Tibial nerve (tissue), 4 donors: ENCODE measurements at regions not wholly inside any gene's neighbourhood (a gene's known extent, or its start where the extent isn't known, plus 50 kb on each side); places are given as distances from the start of the nearest gene placed in this dataset.

Source experiments
- DNase-seq, 2 donors: peaks; one replicate each; pipeline ENCODE4 v3.0.0-alpha.2; 2019; ENCODE audit warnings: low spot score in 2 of 2
- H3K27ac ChIP-seq, 4 donors: fragments of 200-600 bp; sonication (generic) in 3 of 4; one replicate each; pipeline ENCODE4 v1.5.1; 2017 to 2019; ENCODE audit warnings: mild to moderate bottlenecking in 1 of 4
- H3K27me3 ChIP-seq, 2 donors: fragments of 200-600 bp; sonication (generic) in 1 of 2; one replicate each; pipeline versions ENCODE4 v1.5.1 to v1.6.0; 2017 to 2019
- H3K36me3 ChIP-seq, 3 donors: fragments of 200-600 bp; sonication (generic); one replicate each; pipeline ENCODE4 v1.5.1; 2018 to 2019
- H3K4me1 ChIP-seq, 4 donors: fragments of 200-600 bp; sonication (generic) in 3 of 4; one replicate each; pipeline ENCODE4 v1.5.1; 2017 to 2019
- H3K4me3 ChIP-seq, 4 donors: fragments of 200-600 bp; sonication (generic) in 3 of 4; one replicate each; pipeline ENCODE4 v1.5.1; 2017 to 2019; ENCODE audit warnings: mild to moderate bottlenecking in 1 of 4, moderate library complexity in 1 of 4
- H3K9me3 ChIP-seq, 4 donors: fragments of 200-600 bp; sonication (generic) in 3 of 4; one replicate each; pipeline ENCODE4 v1.5.1; 2017 to 2019
- EP300 ChIP-seq, 2 donors: sonication (generic); formaldehyde crosslinking; IDR thresholded peaks; one replicate each; pipeline ENCODE4 v1.6.1; 2017; ENCODE audit warnings: antibody characterized with exemption in 2 of 2, mild to moderate bottlenecking in 1 of 2
- POLR2A ChIP-seq, 2 donors: fragments of 450-650 bp; IDR thresholded peaks; one replicate each; pipeline ENCODE4 v1.6.1; 2017; ENCODE audit warnings: antibody characterized with exemption in 2 of 2, mild to moderate bottlenecking in 2 of 2, moderate library complexity in 2 of 2
- WGBS, 2 donors: methylation state at CpG; one replicate each; pipeline ENCODE4 v1.1.5; 2018; 5-methylcytosine and 5-hydroxymethylcytosine counted together
- TF ChIP-seq, protein P1 (sequence below), 5 experiments: fragments of 200-600 bp in 3 of 5; fragments of 450-650 bp in 2 of 5; sonication (generic) in 3 of 5; IDR thresholded peaks; one replicate each; pipeline ENCODE4 v1.5.1; 2016 to 2019; ENCODE audit warnings: antibody characterized with exemption in 5 of 5, mild to moderate bottlenecking in 3 of 5, moderate library complexity in 2 of 5

DNA sequence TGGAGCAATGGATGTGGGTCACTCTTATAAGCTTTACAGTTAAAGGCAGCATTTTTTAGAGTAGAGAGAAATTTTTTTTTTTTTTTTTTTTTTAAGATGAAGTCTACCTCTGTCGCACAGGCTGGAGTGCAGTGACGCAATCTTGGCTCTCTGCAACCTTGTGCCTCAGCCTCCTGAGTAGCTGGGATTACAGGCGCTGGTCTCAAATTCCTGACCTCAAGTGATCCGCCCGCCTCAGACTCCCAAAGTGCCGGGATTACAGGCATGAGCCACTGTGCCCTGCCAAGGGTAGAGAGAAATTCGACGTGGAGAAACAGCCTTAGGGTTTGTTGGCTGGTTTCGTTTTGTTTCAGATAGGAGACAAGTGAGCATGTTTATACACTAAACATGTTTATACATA, 594.2 kb upstream of the ADAMTS5 start:
- 77 to 82% methylated on average over 9 of the region's 9 CpGs for WGBS, 2 donors
- H3K27me3 ChIP-seq, result no peaks in the 10 kb centered on the region
- peaks cover 0 to 9% (median 0%) of the 10 kb centered on the region in 4 donors for H3K4me1 ChIP-seq
- no peak overlapping the region for H3K4me3 ChIP-seq
- H3K27ac ChIP-seq, result no peak overlapping the region
- H3K9me3 ChIP-seq, result peaks cover 0 to under 1% (median 0%) of the 10 kb centered on the region in 4 donors
- TF ChIP-seq POLR2A (IDR thresholded peaks at IDR 0.05), result no peak
- TF ChIP-seq, protein P1, sequence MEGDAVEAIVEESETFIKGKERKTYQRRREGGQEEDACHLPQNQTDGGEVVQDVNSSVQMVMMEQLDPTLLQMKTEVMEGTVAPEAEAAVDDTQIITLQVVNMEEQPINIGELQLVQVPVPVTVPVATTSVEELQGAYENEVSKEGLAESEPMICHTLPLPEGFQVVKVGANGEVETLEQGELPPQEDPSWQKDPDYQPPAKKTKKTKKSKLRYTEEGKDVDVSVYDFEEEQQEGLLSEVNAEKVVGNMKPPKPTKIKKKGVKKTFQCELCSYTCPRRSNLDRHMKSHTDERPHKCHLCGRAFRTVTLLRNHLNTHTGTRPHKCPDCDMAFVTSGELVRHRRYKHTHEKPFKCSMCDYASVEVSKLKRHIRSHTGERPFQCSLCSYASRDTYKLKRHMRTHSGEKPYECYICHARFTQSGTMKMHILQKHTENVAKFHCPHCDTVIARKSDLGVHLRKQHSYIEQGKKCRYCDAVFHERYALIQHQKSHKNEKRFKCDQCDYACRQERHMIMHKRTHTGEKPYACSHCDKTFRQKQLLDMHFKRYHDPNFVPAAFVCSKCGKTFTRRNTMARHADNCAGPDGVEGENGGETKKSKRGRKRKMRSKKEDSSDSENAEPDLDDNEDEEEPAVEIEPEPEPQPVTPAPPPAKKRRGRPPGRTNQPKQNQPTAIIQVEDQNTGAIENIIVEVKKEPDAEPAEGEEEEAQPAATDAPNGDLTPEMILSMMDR (IDR thresholded peaks at IDR 0.05), result no peak
- no peaks in the 10 kb centered on the region for H3K36me3 ChIP-seq
- peak in 1 of 2 donors; percentile 21 for DNase-seq

DNA sequence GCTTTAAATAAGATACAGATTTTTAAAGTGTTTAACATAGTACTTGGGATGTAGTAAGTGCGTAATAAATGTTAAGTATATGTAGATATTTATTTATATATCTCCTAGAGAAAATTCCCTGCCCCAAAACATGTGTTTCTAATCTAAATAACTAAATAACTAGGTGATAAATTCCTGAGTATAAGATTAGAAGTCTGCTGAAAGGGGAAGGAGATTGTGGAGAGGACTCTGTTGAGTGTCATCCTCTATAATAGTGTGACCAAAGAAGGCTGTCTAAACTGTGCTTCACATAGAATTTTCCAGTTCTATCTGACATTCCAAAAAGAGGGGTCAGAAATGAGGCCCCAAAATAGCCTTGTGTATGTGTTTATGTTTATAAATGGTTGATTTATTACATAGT, 590.5 kb upstream of the ADAMTS5 start:
- Histone ChIP-seq H3K4me3 (no peak overlapping the region), H3K27me3 (no peaks in the 10 kb centered on the region), H3K27ac (no peak overlapping the region), H3K4me1 (no peaks in the 10 kb centered on the region), H3K9me3 (peaks cover 0 to 15% (median 0%) of the 10 kb centered on the region in 4 donors), H3K36me3 (no peaks in the 10 kb centered on the region)
- no peak for DNase-seq
- WGBS, 2 donors, result 92% methylated on average over 1 of the region's 1 CpG
- TF ChIP-seq, protein P1 (IDR thresholded peaks at IDR 0.05), result no peak
- no peak for TF ChIP-seq POLR2A (IDR thresholded peaks at IDR 0.05)
- no peak for TF ChIP-seq EP300 (IDR thresholded peaks at IDR 0.05)

DNA sequence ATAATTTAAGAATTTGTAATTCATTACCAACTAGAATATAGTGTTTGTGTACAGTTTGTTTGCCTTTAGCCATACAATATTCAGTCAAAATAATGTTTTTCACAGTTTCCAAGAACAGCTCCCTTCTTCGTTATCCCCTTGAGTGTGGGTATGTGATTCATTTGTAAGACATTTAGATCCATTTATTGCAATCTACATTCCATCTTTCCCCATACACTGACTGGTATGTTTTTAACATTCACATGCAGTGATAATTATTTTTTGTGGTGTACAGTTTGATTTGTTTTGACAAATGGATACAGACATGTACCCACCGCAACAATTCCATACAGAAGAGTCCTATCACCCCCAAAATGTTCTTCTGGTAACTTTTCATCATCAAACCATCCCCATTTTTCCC, 589.1 kb upstream of the ADAMTS5 start:
- no peak overlapping the region for H3K27ac ChIP-seq
- no peaks in the 10 kb centered on the region for H3K27me3 ChIP-seq
- TF ChIP-seq, protein P1 (IDR thresholded peaks at IDR 0.05), result no peak
- TF ChIP-seq EP300 (IDR thresholded peaks at IDR 0.05), result no peak
- no peak for TF ChIP-seq POLR2A (IDR thresholded peaks at IDR 0.05)
- H3K4me1 ChIP-seq, result no peaks in the 10 kb centered on the region
- no peak overlapping the region for H3K4me3 ChIP-seq
- WGBS, 2 donors, result 83 to 92% methylated on average over 2 of the region's 2 CpGs
- H3K36me3 ChIP-seq, result no peaks in the 10 kb centered on the region
- no peak for DNase-seq
- peaks cover 0 to 23% (median 0%) of the 10 kb centered on the region in 4 donors for H3K9me3 ChIP-seq

DNA sequence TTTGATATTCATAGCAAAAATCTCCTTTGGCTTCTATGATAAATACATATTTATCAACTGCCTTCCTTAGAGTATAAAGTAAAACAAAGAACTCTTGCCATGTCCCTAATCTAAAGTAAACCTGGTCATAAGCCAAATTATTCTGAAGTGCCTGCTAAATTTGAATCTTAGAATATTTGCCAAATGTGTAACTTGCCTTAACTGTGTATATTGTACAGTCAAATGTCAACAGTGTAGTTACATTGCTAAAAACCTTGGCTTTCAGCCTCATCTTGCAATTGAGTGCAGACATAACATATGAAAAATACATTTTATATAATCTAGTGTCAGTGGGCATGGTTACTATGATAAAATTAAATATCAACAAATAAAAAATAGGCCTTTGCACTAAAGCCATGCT, 583.4 kb upstream of the ADAMTS5 start:
- no peak overlapping the region for H3K27ac ChIP-seq
- H3K4me3 ChIP-seq, result no peak overlapping the region
- DNase-seq, result no peak
- no peaks in the 10 kb centered on the region for H3K4me1 ChIP-seq
- H3K9me3 ChIP-seq, result peaks cover 0 to 15% (median 0%) of the 10 kb centered on the region in 4 donors
- H3K27me3 ChIP-seq, result no peaks in the 10 kb centered on the region
- TF ChIP-seq, protein P1 (IDR thresholded peaks at IDR 0.05), result no peak
- TF ChIP-seq POLR2A (IDR thresholded peaks at IDR 0.05), result no peak
- TF ChIP-seq EP300 (IDR thresholded peaks at IDR 0.05), result no peak
- H3K36me3 ChIP-seq, result no peaks in the 10 kb centered on the region

DNA sequence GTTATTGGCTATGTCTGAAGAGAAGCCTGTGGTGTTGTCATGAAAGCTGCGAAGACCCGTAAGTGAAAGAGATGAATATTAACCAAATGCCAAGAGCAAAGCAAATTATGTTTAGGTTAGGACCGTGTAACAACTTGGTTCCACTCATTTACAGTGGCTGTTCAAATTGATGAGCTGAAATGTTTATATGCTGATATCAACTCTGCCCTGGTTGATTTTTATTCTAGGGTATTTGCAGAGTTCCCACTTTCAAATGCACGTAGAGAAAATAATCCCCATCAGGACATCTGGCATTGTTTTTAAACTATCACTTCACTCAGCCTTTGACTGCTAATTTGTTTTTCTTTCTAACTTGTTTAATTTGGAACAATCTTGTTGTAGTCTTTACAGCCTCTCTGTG, 581.6 kb upstream of the ADAMTS5 start:
- H3K9me3 ChIP-seq, result peaks cover 0 to 15% (median 0%) of the 10 kb centered on the region in 4 donors
- H3K4me1 ChIP-seq, result no peaks in the 10 kb centered on the region
- DNase-seq, result no peak
- no peaks in the 10 kb centered on the region for H3K27me3 ChIP-seq
- H3K36me3 ChIP-seq, result no peaks in the 10 kb centered on the region
- no peak overlapping the region for H3K27ac ChIP-seq
- TF ChIP-seq EP300 (IDR thresholded peaks at IDR 0.05) (no peak), POLR2A (IDR thresholded peaks at IDR 0.05) (no peak)
- TF ChIP-seq, protein P1 (IDR thresholded peaks at IDR 0.05), result no peak
- no peak overlapping the region for H3K4me3 ChIP-seq
- WGBS, 2 donors, result 60 to 71% methylated on average over 4 of the region's 4 CpGs
